HCT116 (cell line): ENCODE measurements at regions not wholly inside any gene's neighbourhood (a gene's known extent, or its start where the extent isn't known, plus 50 kb on each side); places are given as distances from the start of the nearest gene placed in this dataset.

Experiments used
- ATAC-seq: fragments of 200-7000 bp; cut with Tn5 transposase; 2 replicates; pipeline ENCODE4 v1.9.1; 2020; ENCODE audit warnings: mild to moderate bottlenecking, moderate library complexity
- BruUV-seq: library from RNA; stranded (reverse); fragments of 400-500 nt; replicated peaks from 2 replicates; lab custom pipeline; 2021; lab: Mats Ljungman, UMichigan
- CTCF ChIA-PET: fragments of 300-600 bp; sonication (Branson Sonifier 250); formaldehyde crosslinking; loops from one replicate; lab custom pipeline; 2021; ENCODE audit warnings: antibody characterized with exemption; lab: Charles Lee
- POLR2A ChIA-PET: fragments of 300-600, 350-600 bp; sonication (Branson Sonifier 250); formaldehyde crosslinking; loops from one replicate; lab custom pipeline; 2021; ENCODE audit warnings: antibody characterized with exemption; lab: Charles Lee
- RAD21 ChIA-PET, 2 experiments: fragments of 300-600 bp; sonication (Branson Sonifier 250); formaldehyde crosslinking; loops; one replicate each; lab custom pipeline; 2023; ENCODE audit warnings: low total read pairs in 2 of 2; ENCODE audit not compliant: uncharacterized antibody in 2 of 2, unreplicated experiment in 2 of 2, low non-redundant PET in 1 of 2; lab: Charles Lee
- DNase-seq: peaks from one replicate; pipeline ENCODE4 v3.0.0-alpha.2; 2010; ENCODE audit warnings: low read depth, low spot score
- H2AFZ ChIP-seq: fragments of 200-600 bp; shearing (Covaris generic), sonication (generic); 2 replicates; pipeline ENCODE4 v1.6.1; 2017; ENCODE audit warnings: low read depth, mixed run types, mixed read lengths, antibody characterized with exemption, low read length; ENCODE audit not compliant: poor library complexity, severe bottlenecking
- H3K27ac ChIP-seq: 2 replicates; pipeline ENCODE4 v1.5.1; 2012; ENCODE audit warnings: low read depth, low read length
- H3K27me3 ChIP-seq: fragments of 200-600 bp; sonication (generic); 2 replicates; pipeline ENCODE4 v1.6.1; 2016; ENCODE audit warnings: mixed run types, low read length, mixed read lengths; ENCODE audit not compliant: insufficient read depth
- H3K36me3 ChIP-seq, 2 experiments: fragments of 200-500 bp in 1 of 2; fragments of 200-600 bp in 1 of 2; sonication (Bioruptor generic) in 1 of 2; sonication (generic) in 1 of 2; 2 replicates each; pipeline versions ENCODE4 v1.5.1 to v1.6.1; 2014 to 2016; ENCODE audit warnings: low read length in 2 of 2, inconsistent platforms in 1 of 2, mixed read lengths in 1 of 2, mixed run types in 1 of 2; ENCODE audit not compliant: insufficient read depth in 2 of 2, control insufficient read depth in 1 of 2
- H3K4me1 ChIP-seq, 2 experiments: fragments of 200-600 bp in 1 of 2; sonication (generic) in 1 of 2; 2 replicates each; pipeline versions ENCODE4 v1.5.1 to v1.6.1; 2012 to 2017; ENCODE audit warnings: low read length in 2 of 2, inconsistent platforms in 1 of 2, mild to moderate bottlenecking in 1 of 2, mixed read lengths in 1 of 2, mixed run types in 1 of 2, moderate library complexity in 1 of 2; ENCODE audit not compliant: insufficient read depth in 2 of 2, control insufficient read depth in 1 of 2
- H3K4me2 ChIP-seq: fragments of 200-600 bp; sonication (generic); 2 replicates; pipeline ENCODE4 v1.6.1; 2017; ENCODE audit warnings: mixed run types, low read length, mixed read lengths
- H3K4me3 ChIP-seq, 2 experiments: fragments of 200-600 bp in 1 of 2; sonication (generic) in 1 of 2; replicated peaks in 1 of 2; 2 replicates each; pipeline ENCODE4 v1.5.1; 2011 to 2016; ENCODE audit warnings: low read length in 2 of 2, control low read depth in 1 of 2, low read depth in 1 of 2, mild to moderate bottlenecking in 1 of 2, mixed read lengths in 1 of 2, mixed run types in 1 of 2
- H3K79me2 ChIP-seq: fragments of 200-600 bp; sonication (generic); 2 replicates; pipeline ENCODE4 v1.6.1; 2017; ENCODE audit warnings: mild to moderate bottlenecking, mixed run types, low read length, moderate library complexity, mixed read lengths; ENCODE audit not compliant: insufficient read depth
- H3K9ac ChIP-seq: fragments of 200-600 bp; sonication (generic); 2 replicates; pipeline ENCODE4 v1.6.1; 2016; ENCODE audit warnings: low read length, mixed read lengths
- H3K9me2 ChIP-seq: fragments of 200-600 bp; sonication (generic), shearing (Covaris generic); 2 replicates; pipeline ENCODE4 v1.6.1; 2017; ENCODE audit warnings: mixed run types, mild to moderate bottlenecking, moderate library complexity; ENCODE audit not compliant: insufficient read depth
- H3K9me3 ChIP-seq, 2 experiments: fragments of 200-500 bp in 1 of 2; fragments of 200-600 bp in 1 of 2; sonication (Bioruptor generic) in 1 of 2; sonication (generic) in 1 of 2; 2 replicates each; pipeline ENCODE4 v1.6.1; 2014 to 2017; ENCODE audit warnings: low read length in 2 of 2, mixed read lengths in 2 of 2, inconsistent platforms in 1 of 2, low read depth in 1 of 2, mild to moderate bottlenecking in 1 of 2, mixed run types in 1 of 2, moderate library complexity in 1 of 2; ENCODE audit not compliant: control insufficient read depth in 1 of 2, insufficient read depth in 1 of 2
- H4K20me1 ChIP-seq: fragments of 200-600 bp; sonication (generic), shearing (Covaris generic); 2 replicates; pipeline ENCODE4 v1.6.1; 2017; ENCODE audit warnings: mixed run types, mild to moderate bottlenecking, moderate library complexity; ENCODE audit not compliant: insufficient read depth
- ATF3 ChIP-seq: IDR thresholded peaks from 2 replicates; pipeline ENCODE4 v1.6.1; 2012
- CBX3 ChIP-seq: IDR thresholded peaks from 2 replicates; pipeline ENCODE4 v1.6.1; 2012; ENCODE audit warnings: low read depth
- CEBPB ChIP-seq: IDR thresholded peaks from 2 replicates; pipeline ENCODE4 v1.6.1; 2012; ENCODE audit warnings: low read depth
- EGR1 ChIP-seq: IDR thresholded peaks from 2 replicates; pipeline ENCODE4 v1.6.1; 2012; ENCODE audit warnings: low read depth
- ELF1 ChIP-seq: IDR thresholded peaks from 2 replicates; pipeline ENCODE4 v1.6.1; 2012; ENCODE audit warnings: low read depth, borderline replicate concordance
- EZH2 ChIP-seq: fragments of 200-600 bp; sonication (generic); IDR thresholded peaks from 2 replicates; pipeline ENCODE4 v1.6.1; 2017; ENCODE audit warnings: antibody characterized with exemption, mixed run types
- EZH2phosphoT487 ChIP-seq: fragments of 200-600 bp; IDR thresholded peaks from 2 replicates; pipeline ENCODE4 v1.6.1; 2018; ENCODE audit warnings: antibody characterized with exemption, borderline replicate concordance
- FOSL1 ChIP-seq: IDR thresholded peaks from 2 replicates; pipeline ENCODE4 v1.6.1; 2012; ENCODE audit warnings: low read depth
- JUND ChIP-seq: IDR thresholded peaks from 2 replicates; pipeline ENCODE4 v1.6.1; 2012
- MAX ChIP-seq: IDR thresholded peaks from 2 replicates; pipeline ENCODE4 v1.6.1; 2012
- POLR2AphosphoS5 ChIP-seq: IDR thresholded peaks from 2 replicates; pipeline ENCODE4 v1.6.1; 2011; ENCODE audit warnings: mild to moderate bottlenecking, low read depth, low read length, moderate library complexity
- RAD21 ChIP-seq: IDR thresholded peaks from 2 replicates; pipeline ENCODE4 v1.6.1; 2012; ENCODE audit warnings: low read depth, mild to moderate bottlenecking
- REST ChIP-seq: IDR thresholded peaks from 2 replicates; pipeline ENCODE4 v1.6.1; 2012; ENCODE audit warnings: low read depth
- SRF ChIP-seq: IDR thresholded peaks from 2 replicates; pipeline ENCODE4 v1.6.1; 2012; ENCODE audit warnings: low read depth
- TCF7L2 ChIP-seq: IDR thresholded peaks from 2 replicates; pipeline ENCODE4 v1.7.0; 2011; ENCODE audit warnings: borderline replicate concordance, inconsistent platforms; ENCODE audit not compliant: insufficient read depth, insufficient read length; ENCODE audit errors: extremely low read depth
- ZBTB33 ChIP-seq: IDR thresholded peaks from 2 replicates; pipeline ENCODE4 v1.6.1; 2011; ENCODE audit warnings: mild to moderate bottlenecking, low read length, moderate library complexity; ENCODE audit not compliant: insufficient replicate concordance; ENCODE audit errors: extremely low read depth
- ZFX ChIP-seq: fragments of 450-650 bp; IDR thresholded peaks from 2 replicates; pipeline ENCODE4 v1.6.1; 2017
- intact Hi-C: fragments of 100-400 bp; cut with micrococcal nuclease; formaldehyde crosslinking; loops from 2 replicates; pipeline ENCODE4 v1.10.0; 2022

- H2AFZ ChIP-seq = no peak overlapping the region
- no peaks in the 10 kb centered on the region for H3K36me3 ChIP-seq
- H3K9me2 ChIP-seq = no peaks in the 10 kb centered on the region
- H3K4me2 ChIP-seq = no peak overlapping the region
- TF ChIP-seq EZH2 (no peak), SRF (no peak), EGR1 (no peak), JUND (no peak), EZH2phosphoT487 (no peak), ZFX (no peak), ZBTB33 (no peak), RAD21 (no peak), POLR2AphosphoS5 (no peak), REST (no peak), ELF1 (no peak), CBX3 (no peak), ATF3 (no peak), MAX (no peak), TCF7L2 (no peak), CEBPB (no peak), FOSL1 (no peak)
- BruUV-seq = no TSS peak
- H4K20me1 ChIP-seq = no peaks in the 10 kb centered on the region
- H3K9ac ChIP-seq = no peak overlapping the region
- H3K79me2 ChIP-seq = no peaks in the 10 kb centered on the region
- no peak overlapping the region for H3K4me3 ChIP-seq
- CTCF ChIA-PET = no interaction called here
- H3K4me1 ChIP-seq = no peaks in the 10 kb centered on the region
- DNase-seq (no peak), ATAC-seq (no peak)
- H3K27me3 ChIP-seq = no peaks in the 10 kb centered on the region
- no peak overlapping the region for H3K27ac ChIP-seq
- POLR2A ChIA-PET = no interaction called here
- H3K9me3 ChIP-seq = peaks cover 6 to 9% of the 10 kb centered on the region in 2 experiments; a peak in 3 of 4 replicates
- RAD21 ChIA-PET = no interaction called here
- intact Hi-C loops = no loop called here
Observed at GRCh38 chr3:80807577-80807976, 953.9 kb downstream of the GBE1 start.
